Panc1 (cell line): ENCODE measurements at regions not wholly inside any gene's neighbourhood (a gene's known extent, or its start where the extent isn't known, plus 50 kb on each side); places are given as distances from the start of the nearest gene placed in this dataset.

Experiments
- ATAC-seq: fragments of 200-7000 bp; cut with Tn5 transposase; 2 replicates; pipeline ENCODE4 v1.9.1; 2020; ENCODE audit warnings: mild to moderate bottlenecking, moderate library complexity
- BruUV-seq: library from RNA; stranded (reverse); fragments of 400-500 nt; replicated peaks from 2 replicates; lab custom pipeline; 2021; lab: Mats Ljungman, UMichigan
- CTCF ChIA-PET: fragments of 300-600 bp; sonication (Branson Sonifier 250); formaldehyde crosslinking; loops from one replicate; lab custom pipeline; 2022; ENCODE audit warnings: antibody characterized with exemption; lab: Charles Lee
- POLR2A ChIA-PET: fragments of 300-600 bp; sonication (Branson Sonifier 250); formaldehyde crosslinking; loops from one replicate; lab custom pipeline; 2022; ENCODE audit warnings: antibody characterized with exemption; lab: Charles Lee
- DNase-seq: peaks from one replicate; pipeline ENCODE4 v3.0.0-alpha.2; 2010; ENCODE audit warnings: low read depth, low spot score
- H3K27ac ChIP-seq: 2 replicates; pipeline ENCODE4 v1.5.1; 2011; ENCODE audit warnings: mild to moderate bottlenecking, low read length, inconsistent platforms
- H3K27me3 ChIP-seq: fragments of 200-500 bp; sonication (Bioruptor generic); 2 replicates; pipeline ENCODE4 v1.6.0; 2014; ENCODE audit warnings: low read length, inconsistent platforms; ENCODE audit not compliant: control insufficient read depth, insufficient read depth
- H3K36me3 ChIP-seq: fragments of 200-500 bp; sonication (Bioruptor generic); 2 replicates; pipeline ENCODE4 v1.5.1; 2014; ENCODE audit warnings: inconsistent platforms, mild to moderate bottlenecking, low read length, moderate library complexity; ENCODE audit not compliant: control insufficient read depth, insufficient read depth
- H3K4me1 ChIP-seq: 2 replicates; pipeline ENCODE4 v1.5.1; 2011; ENCODE audit warnings: inconsistent platforms, mild to moderate bottlenecking, low read length, moderate library complexity; ENCODE audit not compliant: control insufficient read depth, insufficient read depth
- H3K4me3 ChIP-seq, 2 experiments: 2 replicates each; pipeline ENCODE4 v1.5.1; 2011 to 2012; ENCODE audit warnings: low read depth in 2 of 2, low read length in 2 of 2, mild to moderate bottlenecking in 2 of 2, inconsistent platforms in 1 of 2, moderate library complexity in 1 of 2
- H3K9me3 ChIP-seq: fragments of 200-500 bp; sonication (Bioruptor generic); 2 replicates; pipeline ENCODE4 v1.5.1; 2014; ENCODE audit warnings: low read depth, mild to moderate bottlenecking, inconsistent platforms, low read length, moderate library complexity; ENCODE audit not compliant: control insufficient read depth, insufficient read depth
- POLR2AphosphoS5 ChIP-seq: IDR thresholded peaks from 2 replicates; pipeline ENCODE4 v1.6.1; 2012; ENCODE audit warnings: mild to moderate bottlenecking, low read depth, low read length, moderate library complexity
- SIN3A ChIP-seq: IDR thresholded peaks from 2 replicates; pipeline ENCODE4 v1.6.1; 2012; ENCODE audit warnings: low read depth, mild to moderate bottlenecking, low read length, moderate library complexity, borderline replicate concordance; ENCODE audit not compliant: insufficient read depth
- TCF7L2 ChIP-seq: IDR thresholded peaks from 2 replicates; pipeline ENCODE4 v1.6.1; 2011; ENCODE audit warnings: mild to moderate bottlenecking, low read depth, low read length, inconsistent platforms
- in situ Hi-C: cut with HindIII; loops from 2 replicates; pipeline ENCODE4 v1.10.0; 2016; ENCODE audit warnings: low sequenced_read_pairs, low pct_unique_long_range_greater_than_20kb
- intact Hi-C: fragments of 100-400 bp; cut with micrococcal nuclease; formaldehyde crosslinking; loops from one replicate; pipeline ENCODE4 v1.10.0; 2022; ENCODE audit not compliant: unreplicated experiment
- TF ChIP-seq, protein P1 (sequence below): fragments of 450-650 bp; IDR thresholded peaks from 2 replicates; pipeline ENCODE4 v1.5.1; 2017; ENCODE audit warnings: mild to moderate bottlenecking
- TF ChIP-seq, protein P2 (sequence below), 2 experiments: IDR thresholded peaks; 2 replicates each; pipeline ENCODE4 v1.6.1; 2011 to 2012; ENCODE audit warnings: low read depth in 2 of 2, control low read depth in 1 of 2, low read length in 1 of 2, mild to moderate bottlenecking in 1 of 2, moderate library complexity in 1 of 2; ENCODE audit not compliant: insufficient read depth in 1 of 2

DNA sequence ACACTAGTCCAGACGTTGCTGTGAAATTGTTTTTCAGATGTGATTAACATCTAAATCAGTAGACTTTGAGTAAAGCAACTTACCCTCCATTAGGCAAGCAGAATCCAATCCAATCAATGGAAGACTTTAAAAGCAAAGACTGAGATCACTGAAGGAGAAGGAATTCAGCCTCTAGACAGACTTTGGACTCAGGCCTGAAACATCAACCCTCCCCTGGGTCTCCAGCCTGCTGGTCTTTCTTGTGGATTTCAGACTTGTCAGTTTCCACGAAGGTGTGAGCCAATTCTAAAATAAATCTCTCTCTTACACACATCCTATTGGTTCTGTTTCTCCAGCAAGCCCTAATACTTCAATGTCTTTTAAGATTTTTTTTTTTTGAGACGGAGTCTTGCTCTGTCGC lies 50.0 kb upstream of the EDAR start:
- DNase-seq, result no peak
- no TSS peak for BruUV-seq
- Histone ChIP-seq H3K4me3 (no peak overlapping the region), H3K27ac (no peak overlapping the region), H3K27me3 (peaks cover 4% of the 10 kb centered on the region), H3K36me3 (no peaks in the 10 kb centered on the region), H3K9me3 (no peaks in the 10 kb centered on the region), H3K4me1 (no peaks in the 10 kb centered on the region)
- in situ Hi-C loops, result no loop called here
- POLR2A ChIA-PET, result no interaction called here
- no peak for ATAC-seq
- TF ChIP-seq, protein P1, sequence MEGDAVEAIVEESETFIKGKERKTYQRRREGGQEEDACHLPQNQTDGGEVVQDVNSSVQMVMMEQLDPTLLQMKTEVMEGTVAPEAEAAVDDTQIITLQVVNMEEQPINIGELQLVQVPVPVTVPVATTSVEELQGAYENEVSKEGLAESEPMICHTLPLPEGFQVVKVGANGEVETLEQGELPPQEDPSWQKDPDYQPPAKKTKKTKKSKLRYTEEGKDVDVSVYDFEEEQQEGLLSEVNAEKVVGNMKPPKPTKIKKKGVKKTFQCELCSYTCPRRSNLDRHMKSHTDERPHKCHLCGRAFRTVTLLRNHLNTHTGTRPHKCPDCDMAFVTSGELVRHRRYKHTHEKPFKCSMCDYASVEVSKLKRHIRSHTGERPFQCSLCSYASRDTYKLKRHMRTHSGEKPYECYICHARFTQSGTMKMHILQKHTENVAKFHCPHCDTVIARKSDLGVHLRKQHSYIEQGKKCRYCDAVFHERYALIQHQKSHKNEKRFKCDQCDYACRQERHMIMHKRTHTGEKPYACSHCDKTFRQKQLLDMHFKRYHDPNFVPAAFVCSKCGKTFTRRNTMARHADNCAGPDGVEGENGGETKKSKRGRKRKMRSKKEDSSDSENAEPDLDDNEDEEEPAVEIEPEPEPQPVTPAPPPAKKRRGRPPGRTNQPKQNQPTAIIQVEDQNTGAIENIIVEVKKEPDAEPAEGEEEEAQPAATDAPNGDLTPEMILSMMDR, result no peak
- TF ChIP-seq, protein P2, sequence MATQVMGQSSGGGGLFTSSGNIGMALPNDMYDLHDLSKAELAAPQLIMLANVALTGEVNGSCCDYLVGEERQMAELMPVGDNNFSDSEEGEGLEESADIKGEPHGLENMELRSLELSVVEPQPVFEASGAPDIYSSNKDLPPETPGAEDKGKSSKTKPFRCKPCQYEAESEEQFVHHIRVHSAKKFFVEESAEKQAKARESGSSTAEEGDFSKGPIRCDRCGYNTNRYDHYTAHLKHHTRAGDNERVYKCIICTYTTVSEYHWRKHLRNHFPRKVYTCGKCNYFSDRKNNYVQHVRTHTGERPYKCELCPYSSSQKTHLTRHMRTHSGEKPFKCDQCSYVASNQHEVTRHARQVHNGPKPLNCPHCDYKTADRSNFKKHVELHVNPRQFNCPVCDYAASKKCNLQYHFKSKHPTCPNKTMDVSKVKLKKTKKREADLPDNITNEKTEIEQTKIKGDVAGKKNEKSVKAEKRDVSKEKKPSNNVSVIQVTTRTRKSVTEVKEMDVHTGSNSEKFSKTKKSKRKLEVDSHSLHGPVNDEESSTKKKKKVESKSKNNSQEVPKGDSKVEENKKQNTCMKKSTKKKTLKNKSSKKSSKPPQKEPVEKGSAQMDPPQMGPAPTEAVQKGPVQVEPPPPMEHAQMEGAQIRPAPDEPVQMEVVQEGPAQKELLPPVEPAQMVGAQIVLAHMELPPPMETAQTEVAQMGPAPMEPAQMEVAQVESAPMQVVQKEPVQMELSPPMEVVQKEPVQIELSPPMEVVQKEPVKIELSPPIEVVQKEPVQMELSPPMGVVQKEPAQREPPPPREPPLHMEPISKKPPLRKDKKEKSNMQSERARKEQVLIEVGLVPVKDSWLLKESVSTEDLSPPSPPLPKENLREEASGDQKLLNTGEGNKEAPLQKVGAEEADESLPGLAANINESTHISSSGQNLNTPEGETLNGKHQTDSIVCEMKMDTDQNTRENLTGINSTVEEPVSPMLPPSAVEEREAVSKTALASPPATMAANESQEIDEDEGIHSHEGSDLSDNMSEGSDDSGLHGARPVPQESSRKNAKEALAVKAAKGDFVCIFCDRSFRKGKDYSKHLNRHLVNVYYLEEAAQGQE (IDR thresholded peaks at IDR 0.05; ENCODE audit: insufficient read depth in 1 of 2, low read depth in 2 of 2, low read length in 1 of 2), result no peak
- TF ChIP-seq POLR2AphosphoS5 (no peak), TCF7L2 (no peak), SIN3A (no peak)
- CTCF ChIA-PET, result no interaction called here
- intact Hi-C loops, result no loop called here
